GM23248 (cell line): ENCODE measurements at regions not wholly inside any gene's neighbourhood (a gene's known extent, or its start where the extent isn't known, plus 50 kb on each side); places are given as distances from the start of the nearest gene placed in this dataset.

Experiments
- DNase-seq: peaks from one replicate; pipeline ENCODE4 v3.0.0-alpha.2; 2015
- H2AFZ ChIP-seq: fragments of 200-600 bp; sonication (generic); 2 replicates; pipeline ENCODE4 v1.6.1; 2016; ENCODE audit warnings: antibody characterized with exemption
- H3F3A ChIP-seq: fragments of 200-600 bp; sonication (generic); 2 replicates; pipeline ENCODE4 v1.6.1; 2016; ENCODE audit warnings: mild to moderate bottlenecking, antibody characterized with exemption, mixed run types; ENCODE audit not compliant: insufficient read depth
- H3K27ac ChIP-seq: fragments of 200-600 bp; sonication (generic); 2 replicates; pipeline ENCODE4 v1.5.1; 2016; ENCODE audit warnings: mild to moderate bottlenecking
- H3K27me3 ChIP-seq: fragments of 200-600 bp; sonication (generic); replicated peaks from 2 replicates; pipeline ENCODE4 v1.6.1; 2016; ENCODE audit warnings: mild to moderate bottlenecking; ENCODE audit not compliant: insufficient read depth
- H3K36me3 ChIP-seq: fragments of 200-600 bp; sonication (generic); 2 replicates; pipeline ENCODE4 v1.6.1; 2016; ENCODE audit warnings: low read depth, mild to moderate bottlenecking
- H3K4me1 ChIP-seq: fragments of 200-600 bp; sonication (generic); 2 replicates; pipeline ENCODE4 v1.6.1; 2016; ENCODE audit warnings: mild to moderate bottlenecking; ENCODE audit not compliant: insufficient read depth
- H3K4me2 ChIP-seq: fragments of 200-600 bp; sonication (generic); one replicate; pipeline ENCODE4 v1.6.1; 2016; ENCODE audit warnings: mild to moderate bottlenecking; ENCODE audit not compliant: unreplicated experiment
- H3K4me3 ChIP-seq: fragments of 200-600 bp; sonication (generic); 2 replicates; pipeline ENCODE4 v1.5.1; 2016; ENCODE audit warnings: mild to moderate bottlenecking
- H3K79me2 ChIP-seq: fragments of 200-600 bp; sonication (generic); 2 replicates; pipeline ENCODE4 v1.6.1; 2016; ENCODE audit warnings: mild to moderate bottlenecking; ENCODE audit not compliant: insufficient read depth
- H3K9ac ChIP-seq: fragments of 200-600 bp; sonication (generic); 2 replicates; pipeline ENCODE4 v1.6.1; 2016; ENCODE audit warnings: mild to moderate bottlenecking
- H3K9me2 ChIP-seq: fragments of 200-600 bp; sonication (generic); 2 replicates; pipeline ENCODE4 v1.6.1; 2016; ENCODE audit warnings: mixed run types, mild to moderate bottlenecking, moderate library complexity; ENCODE audit not compliant: insufficient read depth
- H3K9me3 ChIP-seq: fragments of 200-600 bp; sonication (generic); one replicate; pipeline ENCODE4 v1.6.1; 2017; ENCODE audit warnings: low read depth
- H4K20me1 ChIP-seq: fragments of 200-600 bp; sonication (generic); 2 replicates; pipeline ENCODE4 v1.6.0; 2016; ENCODE audit not compliant: insufficient read depth
- EZH2 ChIP-seq: fragments of 200-600 bp; sonication (generic); IDR thresholded peaks from 2 replicates; pipeline ENCODE4 v1.6.1; 2018; ENCODE audit warnings: antibody characterized with exemption, mild to moderate bottlenecking; ENCODE audit not compliant: insufficient read depth, poor library complexity, severe bottlenecking
- EZH2phosphoT487 ChIP-seq: fragments of 200-600 bp; sonication (generic); IDR thresholded peaks from 2 replicates; pipeline ENCODE4 v1.6.1; 2018; ENCODE audit warnings: antibody characterized with exemption, moderate library complexity, mild to moderate bottlenecking, low read depth; ENCODE audit not compliant: insufficient read depth
- WGBS, 2 experiments: methylation state at CpG; one replicate each; pipeline ENCODE4 v1.1.6; 2015 to 2017; ENCODE audit warnings: low lambda C conversion rate in 2 of 2, low coverage in 1 of 2; ENCODE audit errors: missing lambda C conversion rate in 2 of 2; 5-methylcytosine and 5-hydroxymethylcytosine counted together
- in situ Hi-C: fragments of 300-500 bp; cut with MboI; formaldehyde crosslinking; loops from 2 replicates; pipeline ENCODE4 v1.15.0; 2020

- H4K20me1 ChIP-seq: no peaks in the 10 kb centered on the region
- H3K79me2 ChIP-seq: no peaks in the 10 kb centered on the region
- TF ChIP-seq EZH2phosphoT487 (no peak), EZH2 (no peak)
- no peak overlapping the region for H3K4me2 ChIP-seq
- no peak for DNase-seq
- no peak overlapping the region for H2AFZ ChIP-seq
- no peaks in the 10 kb centered on the region for H3F3A ChIP-seq
- no peak overlapping the region for H3K4me3 ChIP-seq
- in situ Hi-C loops: no loop called here
- H3K27me3 ChIP-seq: peaks cover 47% of the 10 kb centered on the region
- no peaks in the 10 kb centered on the region for H3K9me3 ChIP-seq
- no peak overlapping the region for H3K9ac ChIP-seq
- no peaks in the 10 kb centered on the region for H3K9me2 ChIP-seq
- WGBS, 2 experiments: 65% methylated on average over 6 of the region's 6 CpGs
- H3K36me3 ChIP-seq: no peaks in the 10 kb centered on the region
- no peak overlapping the region for H3K27ac ChIP-seq
- H3K4me1 ChIP-seq: no peaks in the 10 kb centered on the region
Observed at GRCh38 chr1:22311461-22311860, 140.2 kb upstream of the ZBTB40 start.

GRCh38 chr1:22313321-22313720, 138.3 kb upstream of the ZBTB40 start:
- Histone ChIP-seq H3K4me1 (no peaks in the 10 kb centered on the region), H3F3A (no peaks in the 10 kb centered on the region), H3K4me2 (no peak overlapping the region), H3K4me3 (no peak overlapping the region), H3K9ac (no peak overlapping the region), H3K79me2 (no peaks in the 10 kb centered on the region), H3K9me3 (no peaks in the 10 kb centered on the region), H4K20me1 (no peaks in the 10 kb centered on the region), H3K9me2 (no peaks in the 10 kb centered on the region), H3K27me3 (peaks cover 39% of the 10 kb centered on the region), H2AFZ (no peak overlapping the region), H3K27ac (no peak overlapping the region), H3K36me3 (no peaks in the 10 kb centered on the region)
- no peak for DNase-seq
- WGBS, 2 experiments: 58 to 65% methylated on average over 8 of the region's 8 CpGs
- no peak for TF ChIP-seq EZH2
- TF ChIP-seq EZH2phosphoT487: no peak
- in situ Hi-C loops: no loop called here

GRCh38 chr1:22314706-22315105, 136.9 kb upstream of the ZBTB40 start:
- no peaks in the 10 kb centered on the region for H3K36me3 ChIP-seq
- no peak for TF ChIP-seq EZH2
- no peak for TF ChIP-seq EZH2phosphoT487
- in situ Hi-C loops: no loop called here
- no peaks in the 10 kb centered on the region for H3K4me1 ChIP-seq
- H3K27me3 ChIP-seq: peaks cover 31% of the 10 kb centered on the region
- no peaks in the 10 kb centered on the region for H3K9me2 ChIP-seq
- no peaks in the 10 kb centered on the region for H4K20me1 ChIP-seq
- no peaks in the 10 kb centered on the region for H3K79me2 ChIP-seq
- no peak overlapping the region for H3K4me3 ChIP-seq
- no peaks in the 10 kb centered on the region for H3F3A ChIP-seq
- H3K9ac ChIP-seq: no peak overlapping the region
- no peak for DNase-seq
- 63 to 71% methylated on average over 11 of the region's 11 CpGs for WGBS, 2 experiments
- H3K9me3 ChIP-seq: no peaks in the 10 kb centered on the region
- no peak overlapping the region for H2AFZ ChIP-seq
- no peak overlapping the region for H3K27ac ChIP-seq
- H3K4me2 ChIP-seq: no peak overlapping the region

GRCh38 chr1:22315315-22316078, 136.2 kb upstream of the ZBTB40 start:
- Histone ChIP-seq H3K4me1 (no peaks in the 10 kb centered on the region), H4K20me1 (no peaks in the 10 kb centered on the region), H3K4me3 (no peak overlapping the region), H3K36me3 (no peaks in the 10 kb centered on the region), H3F3A (no peaks in the 10 kb centered on the region), H3K4me2 (no peak overlapping the region), H3K9me2 (no peaks in the 10 kb centered on the region), H3K79me2 (no peaks in the 10 kb centered on the region), H3K27me3 (peaks cover 30% of the 10 kb centered on the region), H3K9ac (no peak overlapping the region), H3K9me3 (no peaks in the 10 kb centered on the region), H3K27ac (no peak overlapping the region), H2AFZ (no peak overlapping the region)
- WGBS, 2 experiments: 65 to 66% methylated on average over 21 of the region's 21 CpGs
- in situ Hi-C loops: no loop called here
- DNase-seq: no peak
- TF ChIP-seq EZH2phosphoT487 (no peak), EZH2 (no peak)
